KBM-7 (cell line): ENCODE measurements at regions not wholly inside any gene's neighbourhood (a gene's known extent, or its start where the extent isn't known, plus 50 kb on each side); places are given as distances from the start of the nearest gene placed in this dataset.
"Not testable (repeated sequence)": the region's sequence is repeated elsewhere in the genome, so short reads cannot be mapped to it uniquely, and the experiment has no call there.

Experiments
- DNase-seq: peaks from one replicate; pipeline ENCODE4 v3.0.0-alpha.2; 2015
- in situ Hi-C: fragments of 300-500 bp; cut with MboI; formaldehyde crosslinking; loops from 2 replicates; pipeline ENCODE4 v1.14.3; 2020; ENCODE audit warnings: low sequenced_read_pairs, low pct_unique_long_range_greater_than_20kb, mixed read lengths

- in situ Hi-C loops, result no loop called here
Observed at GRCh38 chr6:166716910-166717617, 90.0 kb upstream of the RPS6KA2 start.

DNA sequence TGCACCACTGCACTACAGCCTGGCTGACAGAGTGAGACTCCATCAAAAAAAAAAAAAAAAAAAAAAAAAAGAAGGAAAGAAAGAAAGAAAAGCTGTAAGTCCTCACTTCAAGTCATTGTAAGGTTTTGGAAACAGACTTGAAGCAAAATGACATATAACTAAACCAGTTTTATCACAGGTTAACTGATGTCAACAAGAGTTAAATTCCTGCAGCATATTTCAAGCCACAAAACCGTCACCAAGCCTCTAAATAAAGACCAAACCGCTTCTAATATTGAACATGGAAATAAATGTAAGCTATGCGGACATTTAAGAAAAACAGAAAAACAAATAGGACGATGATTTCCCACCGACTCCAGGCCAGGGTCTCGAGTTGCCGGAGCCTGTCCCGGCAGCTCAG lies 88.9 kb upstream of the RPS6KA2 start:
- in situ Hi-C loops, result no loop called here

More at GRCh38 chr6:166716910-166717617, 90.0 kb upstream of the RPS6KA2 start:
- no peak for DNase-seq

GRCh38 chr6:166715065-166715464 lies 88.0 kb upstream of the RPS6KA2 start:
- in situ Hi-C loops, result no loop called here
- no peak for DNase-seq

More for the DNA sequence above, 88.9 kb upstream of the RPS6KA2 start:
- DNase-seq, result no peak

- in situ Hi-C loops, result no loop called here
- no peak for DNase-seq
Observed at GRCh38 chr6:166714581-166714980, 87.5 kb upstream of the RPS6KA2 start.

- in situ Hi-C loops, result no loop called here
Observed at GRCh38 chr6:166714187-166714510, 87.1 kb upstream of the RPS6KA2 start.

GRCh38 chr6:166713434-166714186 lies 86.6 kb upstream of the RPS6KA2 start:
- in situ Hi-C loops, result no loop called here
- no peak for DNase-seq

More at GRCh38 chr6:166714187-166714510, 87.1 kb upstream of the RPS6KA2 start:
- no peak for DNase-seq

DNA sequence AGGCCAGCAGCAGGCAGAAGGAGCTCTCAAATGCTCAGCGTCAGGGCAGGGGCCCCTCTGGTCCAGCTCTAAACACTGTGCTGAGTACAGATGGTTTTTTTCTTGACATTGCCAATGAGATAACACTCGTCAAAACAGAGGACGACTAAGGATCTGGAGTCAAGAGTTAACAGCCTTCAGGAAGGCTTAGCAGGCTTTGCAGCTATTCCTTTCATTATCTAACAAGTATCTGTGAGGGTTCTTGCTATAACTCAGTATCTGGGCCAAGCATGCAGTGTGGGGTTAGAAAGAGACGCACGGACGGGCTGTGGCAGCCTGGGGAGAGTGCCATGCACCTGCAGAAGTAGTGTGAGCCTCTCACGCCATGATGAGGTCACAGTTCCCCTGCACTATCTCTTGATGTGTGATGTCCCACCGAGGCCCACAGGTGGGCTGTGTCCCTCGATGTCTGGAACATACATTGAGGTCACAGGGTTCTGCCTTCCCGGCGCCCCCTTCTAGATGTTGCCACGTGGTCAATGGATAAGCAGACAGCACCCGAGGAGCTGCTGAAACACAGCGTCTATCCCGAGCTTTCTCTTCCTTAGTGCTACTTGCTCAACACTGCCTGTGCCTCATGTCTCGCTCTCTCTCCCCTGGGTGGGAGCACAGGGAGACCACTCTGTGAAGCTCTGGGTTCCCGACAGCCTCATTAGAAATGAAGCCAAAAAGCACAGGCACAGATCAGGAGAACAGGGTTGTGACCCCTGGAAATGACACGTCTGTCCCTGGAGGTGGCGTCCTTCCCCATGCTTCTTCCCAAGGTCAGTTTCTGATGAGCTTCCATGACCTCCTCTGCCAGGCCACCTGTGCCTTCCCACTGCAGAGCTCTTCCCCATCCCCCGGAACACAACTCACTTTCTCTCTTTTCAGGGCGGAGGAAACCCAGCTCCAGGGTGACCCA lies 85.5 kb upstream of the RPS6KA2 start:
- in situ Hi-C loops, result no loop called here

DNA sequence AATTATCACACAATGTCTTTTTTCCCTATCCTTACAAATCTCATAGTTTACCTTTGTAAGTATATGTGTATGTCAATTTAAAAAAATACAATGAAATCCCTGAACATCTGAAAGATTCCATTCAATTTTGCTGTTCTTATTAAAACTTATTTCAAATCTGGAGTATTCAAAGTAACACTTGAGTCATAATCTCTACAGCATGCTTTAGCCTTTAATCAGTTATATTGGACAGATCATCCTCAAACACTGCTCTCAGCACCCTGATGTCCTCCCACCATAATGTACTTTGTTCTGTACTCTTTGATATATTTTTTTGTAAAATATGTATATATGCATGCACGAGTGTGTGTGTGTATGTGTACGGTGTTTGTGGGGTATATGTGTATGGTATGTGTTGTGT lies 83.0 kb upstream of the RPS6KA2 start:
- no peak for DNase-seq
- in situ Hi-C loops, result no loop called here

More for the DNA sequence above, 85.5 kb upstream of the RPS6KA2 start:
- DNase-seq, result no peak

- no peak for DNase-seq
- in situ Hi-C loops, result no loop called here
Observed at GRCh38 chr6:166708460-166708859, 81.4 kb upstream of the RPS6KA2 start.

GRCh38 chr6:166707045-166707444 lies 80.0 kb upstream of the RPS6KA2 start:
- DNase-seq, result peak; percentile 51
- in situ Hi-C loops, result no loop called here

GRCh38 chr6:166705069-166705468 lies 78.0 kb upstream of the RPS6KA2 start:
- in situ Hi-C loops, result no loop called here
- no peak for DNase-seq

- in situ Hi-C loops, result no loop called here
- DNase-seq, result no peak
Observed at GRCh38 chr6:166704171-166704570, 77.1 kb upstream of the RPS6KA2 start.

DNA sequence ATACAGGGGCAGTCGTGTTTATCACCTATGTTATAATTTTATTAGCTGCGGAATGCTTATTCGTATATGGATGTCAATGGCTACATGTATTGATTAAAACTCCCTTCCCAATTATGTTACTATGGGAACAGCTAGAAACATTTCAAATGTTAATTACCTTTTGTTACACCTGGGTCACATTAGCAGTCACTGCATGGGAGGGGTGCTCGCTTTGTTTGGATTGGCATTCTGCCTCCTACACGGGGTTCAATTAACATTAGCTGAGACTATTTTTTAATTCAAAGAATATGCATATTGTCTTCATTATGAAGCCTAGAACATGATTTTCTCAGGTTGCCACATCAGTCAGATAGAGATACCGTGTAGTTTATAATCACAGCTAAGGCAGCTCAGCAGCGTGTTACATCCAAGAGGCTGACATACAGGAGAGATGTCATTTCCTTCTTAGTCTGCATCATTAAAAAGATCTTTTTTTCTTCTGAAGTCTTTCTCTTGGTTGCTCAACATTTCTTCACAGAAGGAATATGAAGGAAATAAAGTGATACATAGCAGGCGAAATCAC lies 76.2 kb upstream of the RPS6KA2 start:
- in situ Hi-C loops, result no loop called here
- no peak for DNase-seq

- DNase-seq, in situ Hi-C loops: not testable (repeated sequence)
Observed at GRCh38 chr6:166701424-166701823, 74.4 kb upstream of the RPS6KA2 start.

GRCh38 chr6:166700871-166701270 lies 73.8 kb upstream of the RPS6KA2 start:
- in situ Hi-C loops, DNase-seq: not testable (repeated sequence)

GRCh38 chr6:166697113-166697512 lies 70.1 kb upstream of the RPS6KA2 start:
- in situ Hi-C loops, result no loop called here

GRCh38 chr6:166693880-166694279 lies 66.8 kb upstream of the RPS6KA2 start:
- DNase-seq, result no peak
- in situ Hi-C loops, result no loop called here

More at GRCh38 chr6:166697113-166697512, 70.1 kb upstream of the RPS6KA2 start:
- DNase-seq, result no peak

DNA sequence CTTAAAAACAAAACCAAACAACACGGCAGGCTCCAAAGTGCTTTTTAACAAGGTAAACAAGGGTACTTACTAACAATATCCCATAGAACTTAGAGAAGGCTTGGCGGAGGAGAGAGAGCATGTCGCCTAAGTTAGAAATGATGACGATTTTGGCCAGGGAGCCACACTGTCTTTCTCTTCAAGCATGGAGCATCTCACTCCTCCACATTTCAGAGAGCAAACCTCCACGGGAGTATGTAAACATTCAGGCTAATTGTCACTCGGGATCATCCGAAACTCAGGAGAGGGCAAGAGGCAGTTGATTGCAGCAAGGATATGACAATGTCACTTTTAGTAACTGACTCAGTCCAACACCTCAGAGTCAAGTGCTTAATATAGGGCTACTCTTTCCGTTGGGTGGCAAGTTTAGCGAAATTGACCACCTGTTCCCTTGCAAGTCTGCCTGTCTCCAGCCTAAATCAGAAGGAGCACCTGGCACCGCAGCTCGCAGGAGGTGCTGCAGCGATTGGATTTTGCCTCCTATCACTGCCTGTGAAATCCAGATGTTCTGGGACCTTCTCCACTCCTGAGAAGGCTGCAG lies 65.8 kb upstream of the RPS6KA2 start:
- in situ Hi-C loops, result no loop called here
- no peak for DNase-seq

DNA sequence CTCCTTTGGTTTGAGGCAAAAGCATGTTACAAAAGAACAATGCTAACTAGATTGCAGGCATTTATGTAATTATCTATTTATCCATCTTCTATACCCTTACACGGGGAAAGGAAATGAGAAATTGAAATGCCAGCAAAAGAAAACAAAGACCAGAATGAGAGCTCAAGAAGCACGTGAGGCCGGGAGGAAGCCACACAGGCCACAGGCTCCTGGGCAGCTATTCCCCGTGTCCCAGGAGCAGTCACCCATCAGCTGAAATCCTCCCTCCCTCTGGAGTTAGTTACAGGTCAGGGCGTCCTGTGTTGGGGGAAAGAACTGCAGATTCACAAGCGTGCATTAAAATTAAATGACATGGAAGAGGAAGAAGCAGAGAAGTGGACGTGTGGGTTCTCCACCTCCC lies 64.7 kb upstream of the RPS6KA2 start:
- no peak for DNase-seq
- in situ Hi-C loops, result no loop called here
